T-helper 1 cell treated with Interleukin-12 subunit alpha and Interleukin-12 subunit beta and Interleukin-4 antibody, amounts not matched to agents 30 μg/mL and 1 μg/mL, for 36 hours (primary cell): ENCODE measurements at regions not wholly inside any gene's neighbourhood (a gene's known extent, or its start where the extent isn't known, plus 50 kb on each side); places are given as distances from the start of the nearest gene placed in this dataset.
"Not testable (repeated sequence)": the region's sequence is repeated elsewhere in the genome, so short reads cannot be mapped to it uniquely, and the experiment has no call there.

ENCODE experiments used
- H3K27ac Mint-ChIP-seq: one replicate; pipeline ENCODE4 v1.8.0; 2021; ENCODE audit warnings: mild to moderate bottlenecking, mixed read lengths
- H3K27me3 Mint-ChIP-seq: one replicate; pipeline ENCODE4 v1.8.0; 2021; ENCODE audit warnings: low read depth, mixed read lengths
- H3K36me3 Mint-ChIP-seq: one replicate; pipeline ENCODE4 v1.8.0; 2021; ENCODE audit warnings: low read depth, mixed read lengths
- H3K4me1 Mint-ChIP-seq: one replicate; pipeline ENCODE4 v1.8.0; 2021; ENCODE audit warnings: low read depth, mixed read lengths
- H3K4me3 Mint-ChIP-seq: one replicate; pipeline ENCODE4 v1.8.0; 2021; ENCODE audit warnings: mild to moderate bottlenecking, moderate library complexity, mixed read lengths
- H3K9me3 Mint-ChIP-seq: one replicate; pipeline ENCODE4 v1.8.0; 2021; ENCODE audit warnings: mixed read lengths

GRCh38 chr5:163350083-163350482 is 87.3 kb upstream of the CCNG1 start:
- Mint-ChIP-seq H3K4me1 (no peaks in the 10 kb centered on the region), H3K27ac (no peak overlapping the region), H3K36me3 (no peaks in the 10 kb centered on the region), H3K9me3 (no peaks in the 10 kb centered on the region), H3K27me3 (no peaks in the 10 kb centered on the region), H3K4me3 (no peak overlapping the region)

DNA sequence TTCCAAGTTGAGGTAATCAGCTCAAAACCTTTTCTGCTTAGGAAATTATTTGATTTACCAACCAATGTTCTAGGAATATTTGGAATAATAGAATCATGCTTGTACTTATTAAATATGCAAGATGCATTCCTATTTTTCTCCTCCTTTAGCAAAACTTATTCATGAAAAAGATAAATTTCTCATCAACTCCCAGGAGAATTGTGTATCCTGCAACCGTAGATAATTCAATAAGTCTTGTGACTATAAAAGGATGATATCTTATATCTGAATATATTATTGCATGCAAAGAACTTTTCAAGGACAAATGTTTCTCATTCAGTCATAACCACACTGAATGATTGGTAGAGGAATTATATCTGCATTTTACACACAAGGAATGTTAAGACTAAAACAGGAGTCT is 84.9 kb upstream of the CCNG1 start:
- Mint-ChIP-seq H3K4me3 (no peak overlapping the region), H3K4me1 (no peaks in the 10 kb centered on the region), H3K27me3 (no peaks in the 10 kb centered on the region), H3K9me3 (no peaks in the 10 kb centered on the region), H3K27ac (no peak overlapping the region), H3K36me3 (no peaks in the 10 kb centered on the region)

DNA sequence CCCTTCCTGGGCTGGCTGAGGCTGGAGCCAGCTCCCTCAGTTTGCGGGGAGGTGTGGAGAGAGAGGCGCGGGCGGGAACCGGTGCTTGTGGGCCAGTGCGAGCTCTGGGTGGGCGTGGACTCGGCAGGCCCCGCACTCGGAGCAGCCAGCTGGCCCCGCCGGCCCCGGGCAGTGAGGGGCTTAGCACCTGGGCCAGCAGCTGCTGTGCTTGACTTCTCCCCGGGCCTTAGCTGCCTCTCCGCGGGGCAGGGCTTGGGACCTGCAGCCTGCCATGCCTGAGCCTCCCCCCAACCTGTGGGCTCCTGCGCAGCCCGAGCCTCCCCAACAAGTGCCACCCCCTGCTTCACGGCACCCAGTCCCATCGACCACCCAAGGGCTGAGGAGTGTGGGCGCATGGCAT is 81.6 kb upstream of the CCNG1 start:
- H3K36me3 Mint-ChIP-seq, H3K4me1 Mint-ChIP-seq, H3K27ac Mint-ChIP-seq, H3K27me3 Mint-ChIP-seq, H3K4me3 Mint-ChIP-seq, H3K9me3 Mint-ChIP-seq: not testable (repeated sequence)

- Mint-ChIP-seq H3K36me3 (no peaks in the 10 kb centered on the region), H3K4me1 (no peaks in the 10 kb centered on the region), H3K27ac (no peak overlapping the region), H3K9me3 (no peaks in the 10 kb centered on the region), H3K27me3 (no peaks in the 10 kb centered on the region), H3K4me3 (no peak overlapping the region)
Measured at GRCh38 chr5:163357636-163358035, 79.8 kb upstream of the CCNG1 start.

- Mint-ChIP-seq H3K9me3 (no peaks in the 10 kb centered on the region), H3K4me3 (no peak overlapping the region), H3K36me3 (no peaks in the 10 kb centered on the region), H3K4me1 (no peaks in the 10 kb centered on the region), H3K27ac (no peak overlapping the region), H3K27me3 (no peaks in the 10 kb centered on the region)
Measured at GRCh38 chr5:163360656-163361055, 76.7 kb upstream of the CCNG1 start.

GRCh38 chr5:163361450-163361849 is 75.9 kb upstream of the CCNG1 start:
- H3K27ac Mint-ChIP-seq: no peak overlapping the region
- H3K9me3 Mint-ChIP-seq: no peaks in the 10 kb centered on the region
- H3K36me3 Mint-ChIP-seq: no peaks in the 10 kb centered on the region
- H3K27me3 Mint-ChIP-seq: no peaks in the 10 kb centered on the region
- no peak overlapping the region for H3K4me3 Mint-ChIP-seq
- no peaks in the 10 kb centered on the region for H3K4me1 Mint-ChIP-seq

DNA sequence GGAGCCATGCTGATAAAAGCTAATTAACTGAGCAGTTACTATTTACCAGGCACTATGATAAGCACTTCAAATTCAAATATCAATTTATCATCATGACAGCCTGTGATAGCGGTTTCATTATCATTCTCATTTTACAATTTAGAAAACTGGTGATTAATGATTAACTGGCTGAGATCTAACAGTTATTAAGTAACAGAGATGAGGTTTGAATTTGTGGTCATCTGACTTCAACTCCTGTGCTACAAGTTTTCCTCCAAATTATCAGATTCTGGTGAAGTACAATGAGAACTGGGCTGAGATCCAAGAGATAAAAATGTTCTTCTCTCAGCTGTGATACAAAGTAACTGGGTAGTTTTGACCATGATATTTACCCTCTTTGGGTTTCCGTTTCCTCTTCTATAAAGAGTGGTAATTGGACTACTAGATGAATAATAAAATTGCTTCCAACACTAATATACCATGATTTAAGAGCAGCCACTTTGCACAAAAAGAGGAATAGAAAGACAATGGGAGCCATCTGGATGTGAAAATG is 74.5 kb upstream of the CCNG1 start:
- Mint-ChIP-seq H3K4me1 (no peaks in the 10 kb centered on the region), H3K9me3 (no peaks in the 10 kb centered on the region), H3K27me3 (no peaks in the 10 kb centered on the region), H3K27ac (no peak overlapping the region), H3K36me3 (no peaks in the 10 kb centered on the region), H3K4me3 (no peak overlapping the region)

GRCh38 chr5:163363389-163363788 is 74.0 kb upstream of the CCNG1 start:
- H3K4me1 Mint-ChIP-seq: no peaks in the 10 kb centered on the region
- no peaks in the 10 kb centered on the region for H3K27me3 Mint-ChIP-seq
- no peak overlapping the region for H3K4me3 Mint-ChIP-seq
- H3K9me3 Mint-ChIP-seq: no peaks in the 10 kb centered on the region
- H3K36me3 Mint-ChIP-seq: no peaks in the 10 kb centered on the region
- H3K27ac Mint-ChIP-seq: no peak overlapping the region

DNA sequence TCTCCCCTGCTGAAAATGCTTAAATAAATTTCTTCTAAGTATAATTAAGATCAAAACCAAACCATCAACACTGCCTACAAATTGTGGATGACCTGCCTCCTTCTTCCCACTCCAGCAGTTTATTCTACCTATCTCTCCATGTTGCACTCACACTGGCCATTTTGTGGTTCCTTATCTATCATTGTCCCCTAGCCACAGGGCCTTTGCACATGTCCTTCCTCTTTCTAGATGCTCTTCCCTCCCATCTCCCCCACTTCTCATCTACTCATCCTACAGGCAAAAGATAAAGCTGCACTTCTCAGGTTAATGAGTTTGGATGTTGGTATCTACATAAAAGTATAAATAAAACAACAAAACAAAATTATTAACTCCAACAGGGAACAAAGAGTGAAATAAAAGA is 70.6 kb upstream of the CCNG1 start:
- no peak overlapping the region for H3K27ac Mint-ChIP-seq
- H3K4me3 Mint-ChIP-seq: no peak overlapping the region
- no peaks in the 10 kb centered on the region for H3K36me3 Mint-ChIP-seq
- H3K27me3 Mint-ChIP-seq: no peaks in the 10 kb centered on the region
- no peaks in the 10 kb centered on the region for H3K4me1 Mint-ChIP-seq
- no peaks in the 10 kb centered on the region for H3K9me3 Mint-ChIP-seq

DNA sequence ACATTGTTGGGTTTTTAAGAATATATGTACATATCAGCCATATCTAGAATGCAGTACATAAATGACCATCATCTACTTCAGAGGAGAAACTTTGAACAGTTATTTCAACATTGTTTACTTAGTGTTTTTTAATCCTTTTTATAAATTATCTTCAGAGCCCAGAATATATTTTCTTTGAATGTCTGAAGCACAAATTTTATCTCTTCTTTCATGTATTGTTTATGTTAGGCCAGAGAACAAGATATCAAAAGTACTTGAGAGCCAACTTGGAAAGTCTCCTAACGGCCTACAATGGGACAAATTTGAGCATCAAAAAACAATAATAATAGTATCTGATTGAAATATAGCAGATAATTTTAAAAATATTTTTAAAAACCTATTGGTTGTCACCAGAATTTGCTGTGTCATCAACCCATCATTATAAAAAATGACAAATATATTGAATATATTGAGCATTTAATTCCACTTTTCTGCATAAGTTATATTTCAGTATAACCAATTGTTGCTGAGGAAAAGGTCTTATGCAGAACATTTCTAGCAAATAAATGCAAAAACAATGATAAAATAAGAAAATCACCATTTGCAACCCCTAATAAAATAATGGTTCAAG is 67.5 kb upstream of the CCNG1 start:
- no peak overlapping the region for H3K4me3 Mint-ChIP-seq
- no peaks in the 10 kb centered on the region for H3K9me3 Mint-ChIP-seq
- H3K27me3 Mint-ChIP-seq: no peaks in the 10 kb centered on the region
- no peaks in the 10 kb centered on the region for H3K4me1 Mint-ChIP-seq
- no peaks in the 10 kb centered on the region for H3K36me3 Mint-ChIP-seq
- no peak overlapping the region for H3K27ac Mint-ChIP-seq

GRCh38 chr5:163373436-163374084 is 63.8 kb upstream of the CCNG1 start:
- Mint-ChIP-seq H3K27me3 (no peaks in the 10 kb centered on the region), H3K9me3 (no peaks in the 10 kb centered on the region), H3K36me3 (no peaks in the 10 kb centered on the region), H3K27ac (no peak overlapping the region), H3K4me1 (no peaks in the 10 kb centered on the region), H3K4me3 (no peak overlapping the region)

GRCh38 chr5:163377982-163378381 is 59.4 kb upstream of the CCNG1 start:
- H3K27me3 Mint-ChIP-seq: no peaks in the 10 kb centered on the region
- H3K4me3 Mint-ChIP-seq: no peak overlapping the region
- H3K36me3 Mint-ChIP-seq: no peaks in the 10 kb centered on the region
- no peak overlapping the region for H3K27ac Mint-ChIP-seq
- H3K4me1 Mint-ChIP-seq: no peaks in the 10 kb centered on the region
- H3K9me3 Mint-ChIP-seq: no peaks in the 10 kb centered on the region

GRCh38 chr5:163379298-163380155 is 57.9 kb upstream of the CCNG1 start:
- H3K9me3 Mint-ChIP-seq: no peaks in the 10 kb centered on the region
- H3K27ac Mint-ChIP-seq: no peak overlapping the region
- H3K27me3 Mint-ChIP-seq: no peaks in the 10 kb centered on the region
- no peaks in the 10 kb centered on the region for H3K4me1 Mint-ChIP-seq
- no peak overlapping the region for H3K4me3 Mint-ChIP-seq
- H3K36me3 Mint-ChIP-seq: no peaks in the 10 kb centered on the region

GRCh38 chr5:163381832-163382231 is 55.6 kb upstream of the CCNG1 start:
- H3K4me1 Mint-ChIP-seq: no peaks in the 10 kb centered on the region
- H3K27ac Mint-ChIP-seq: no peak overlapping the region
- H3K27me3 Mint-ChIP-seq: no peaks in the 10 kb centered on the region
- no peaks in the 10 kb centered on the region for H3K9me3 Mint-ChIP-seq
- no peaks in the 10 kb centered on the region for H3K36me3 Mint-ChIP-seq
- H3K4me3 Mint-ChIP-seq: no peak overlapping the region

- Mint-ChIP-seq H3K27me3 (no peaks in the 10 kb centered on the region), H3K36me3 (no peaks in the 10 kb centered on the region), H3K27ac (no peak overlapping the region), H3K4me1 (no peaks in the 10 kb centered on the region), H3K4me3 (no peak overlapping the region), H3K9me3 (no peaks in the 10 kb centered on the region)
Measured at GRCh38 chr5:163383754-163384153, 53.6 kb upstream of the CCNG1 start.
